ENCODE measurements at regions not wholly inside any gene's neighbourhood (a gene's known extent, or its start where the extent isn't known, plus 50 kb on each side); places are given as distances from the start of the nearest gene placed in this dataset.

DNA sequence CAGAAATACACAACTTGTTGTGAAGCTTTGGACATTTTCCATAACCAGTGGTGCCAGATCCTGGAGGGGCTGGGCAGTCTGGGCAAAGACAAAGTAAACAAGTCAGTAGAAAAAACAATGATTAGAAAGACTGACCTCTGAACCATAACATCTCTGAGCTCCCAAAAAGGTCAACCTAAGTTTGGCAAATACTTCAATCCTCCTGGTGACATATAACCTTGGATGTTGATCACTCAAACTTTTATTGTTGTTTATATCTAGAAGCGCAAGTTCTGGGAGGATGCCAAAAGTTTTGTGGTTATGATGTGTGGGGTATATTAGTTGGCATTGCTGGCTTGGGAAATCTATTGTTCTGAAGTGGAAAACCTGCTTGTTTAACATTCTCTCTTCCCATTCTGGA, 257.7 kb downstream of the DIPK2A start:
- no peak for TF ChIP-seq POLR2A (IDR thresholded peaks at IDR 0.05)
- TF ChIP-seq, protein P1, sequence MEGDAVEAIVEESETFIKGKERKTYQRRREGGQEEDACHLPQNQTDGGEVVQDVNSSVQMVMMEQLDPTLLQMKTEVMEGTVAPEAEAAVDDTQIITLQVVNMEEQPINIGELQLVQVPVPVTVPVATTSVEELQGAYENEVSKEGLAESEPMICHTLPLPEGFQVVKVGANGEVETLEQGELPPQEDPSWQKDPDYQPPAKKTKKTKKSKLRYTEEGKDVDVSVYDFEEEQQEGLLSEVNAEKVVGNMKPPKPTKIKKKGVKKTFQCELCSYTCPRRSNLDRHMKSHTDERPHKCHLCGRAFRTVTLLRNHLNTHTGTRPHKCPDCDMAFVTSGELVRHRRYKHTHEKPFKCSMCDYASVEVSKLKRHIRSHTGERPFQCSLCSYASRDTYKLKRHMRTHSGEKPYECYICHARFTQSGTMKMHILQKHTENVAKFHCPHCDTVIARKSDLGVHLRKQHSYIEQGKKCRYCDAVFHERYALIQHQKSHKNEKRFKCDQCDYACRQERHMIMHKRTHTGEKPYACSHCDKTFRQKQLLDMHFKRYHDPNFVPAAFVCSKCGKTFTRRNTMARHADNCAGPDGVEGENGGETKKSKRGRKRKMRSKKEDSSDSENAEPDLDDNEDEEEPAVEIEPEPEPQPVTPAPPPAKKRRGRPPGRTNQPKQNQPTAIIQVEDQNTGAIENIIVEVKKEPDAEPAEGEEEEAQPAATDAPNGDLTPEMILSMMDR (IDR thresholded peaks at IDR 0.05) = no peak
